ENCODE measurements at regions not wholly inside any gene's neighbourhood (a gene's known extent, or its start where the extent isn't known, plus 50 kb on each side); places are given as distances from the start of the nearest gene placed in this dataset.

DNA sequence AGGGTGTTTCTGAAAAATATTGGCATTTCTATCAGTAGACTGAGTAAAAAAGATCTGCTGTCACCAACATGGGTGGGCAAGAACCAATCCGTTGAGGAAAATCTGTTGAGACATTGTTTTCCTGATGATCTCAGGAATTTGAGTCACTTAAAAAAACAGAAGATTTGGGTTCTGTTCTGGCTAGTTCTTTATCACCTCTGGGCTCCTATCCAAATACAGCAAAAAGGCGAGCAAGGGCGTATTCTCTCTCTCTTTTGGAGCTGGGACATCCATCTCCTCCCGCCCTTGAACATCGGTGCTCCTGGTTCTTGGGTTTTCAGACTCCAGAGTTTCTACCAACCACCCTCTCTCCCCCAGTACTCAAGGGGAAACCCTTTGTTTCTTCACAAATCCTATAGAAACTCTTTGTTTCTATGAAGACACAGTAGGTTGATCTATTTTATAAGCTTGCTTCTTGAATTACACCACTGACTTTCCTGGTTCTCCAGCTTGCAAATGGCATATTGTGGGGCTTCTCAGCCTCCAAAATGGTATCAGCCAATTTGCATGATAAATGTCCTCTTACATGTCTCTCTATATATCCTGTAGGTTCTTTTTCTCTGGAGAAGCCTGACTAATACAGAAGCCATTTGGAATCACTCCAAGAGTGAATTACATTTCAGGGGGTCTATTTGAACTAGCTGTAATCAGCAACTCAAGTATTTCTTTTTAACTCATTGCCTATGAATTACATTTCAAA, 263.9 kb upstream of the TMTC1 start:
- TF ChIP-seq CTCF (conservative IDR thresholded peaks at IDR 0.05; ENCODE audit: low read depth, low read length) (no peak), SMC3 (IDR thresholded peaks at IDR 0.05; ENCODE audit: low read depth, low read length) (no peak), POLR2A (IDR thresholded peaks at IDR 0.05; ENCODE audit: low read depth, low read length) (no peak), CEBPB (IDR thresholded peaks at IDR 0.05; ENCODE audit: low read depth, low read length) (no peak), FOS (IDR thresholded peaks at IDR 0.05; ENCODE audit: low read depth, low read length) (no peak), MXI1 (IDR thresholded peaks at IDR 0.05; ENCODE audit: borderline replicate concordance, low read depth, low read length) (no peak), NFE2L2 (IDR thresholded peaks at IDR 0.05; ENCODE audit: low read depth, low read length) (no peak), RFX5 (IDR thresholded peaks at IDR 0.05; ENCODE audit: low read depth, low read length) (no peak), USF2 (IDR thresholded peaks at IDR 0.05; ENCODE audit: low read depth, low read length) (no peak), MAZ (IDR thresholded peaks at IDR 0.05; ENCODE audit: borderline replicate concordance, low read depth, low read length) (no peak)
- TF ChIP-seq, protein P1, sequence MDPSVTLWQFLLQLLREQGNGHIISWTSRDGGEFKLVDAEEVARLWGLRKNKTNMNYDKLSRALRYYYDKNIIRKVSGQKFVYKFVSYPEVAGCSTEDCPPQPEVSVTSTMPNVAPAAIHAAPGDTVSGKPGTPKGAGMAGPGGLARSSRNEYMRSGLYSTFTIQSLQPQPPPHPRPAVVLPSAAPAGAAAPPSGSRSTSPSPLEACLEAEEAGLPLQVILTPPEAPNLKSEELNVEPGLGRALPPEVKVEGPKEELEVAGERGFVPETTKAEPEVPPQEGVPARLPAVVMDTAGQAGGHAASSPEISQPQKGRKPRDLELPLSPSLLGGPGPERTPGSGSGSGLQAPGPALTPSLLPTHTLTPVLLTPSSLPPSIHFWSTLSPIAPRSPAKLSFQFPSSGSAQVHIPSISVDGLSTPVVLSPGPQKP (IDR thresholded peaks at IDR 0.05; ENCODE audit: borderline replicate concordance, low read depth, low read length) = no peak
